HG03175 (cell line): ENCODE measurements at regions not wholly inside any gene's neighbourhood (a gene's known extent, or its start where the extent isn't known, plus 50 kb on each side); places are given as distances from the start of the nearest gene placed in this dataset.
"Not testable (repeated sequence)": the region's sequence is repeated elsewhere in the genome, so short reads cannot be mapped to it uniquely, and the experiment has no call there.

Source experiments
- ATAC-seq: cut with Tn5 transposase; IDR thresholded peaks from one replicate; pipeline ENCODE4 v1.9.1; 2021; ENCODE audit warnings: mild to moderate bottlenecking, moderate library complexity; ENCODE audit not compliant: unreplicated experiment

- no peak for ATAC-seq
Observed at GRCh38 chr12:4822572-4822971, 87.1 kb upstream of the KCNA1 start.

GRCh38 chr12:4824380-4824779 lies 85.3 kb upstream of the KCNA1 start:
- ATAC-seq = no peak

- no peak for ATAC-seq
Observed at GRCh38 chr12:4825011-4825858, 84.5 kb upstream of the KCNA1 start.

GRCh38 chr12:4826909-4827308 lies 82.8 kb upstream of the KCNA1 start:
- no peak for ATAC-seq

- ATAC-seq = no peak
Observed at GRCh38 chr12:4828176-4828575, 81.5 kb upstream of the KCNA1 start.

- peak; percentile 83 for ATAC-seq
Observed at GRCh38 chr12:4829161-4829792, 80.4 kb upstream of the KCNA1 start.

GRCh38 chr12:4829793-4830162 lies 79.9 kb upstream of the KCNA1 start:
- ATAC-seq = peak; percentile 20

- no peak for ATAC-seq
Observed at GRCh38 chr12:4830556-4831210, 79.0 kb upstream of the KCNA1 start.

- no peak for ATAC-seq
Observed at GRCh38 chr12:4833053-4833452, 76.7 kb upstream of the KCNA1 start.

GRCh38 chr12:4833524-4833923 lies 76.2 kb upstream of the KCNA1 start:
- no peak for ATAC-seq

- not testable (repeated sequence) for ATAC-seq
Observed at GRCh38 chr12:4842401-4842800, 67.3 kb upstream of the KCNA1 start.

GRCh38 chr12:4843907-4844306 lies 65.8 kb upstream of the KCNA1 start:
- ATAC-seq = no peak

- ATAC-seq = no peak
Observed at GRCh38 chr12:4847713-4848112, 62.0 kb upstream of the KCNA1 start.

- ATAC-seq = no peak
Observed at GRCh38 chr12:4849115-4849541, 60.6 kb upstream of the KCNA1 start.

GRCh38 chr12:4849795-4850345 lies 59.8 kb upstream of the KCNA1 start:
- no peak for ATAC-seq

GRCh38 chr12:4850857-4851380 lies 58.8 kb upstream of the KCNA1 start:
- no peak for ATAC-seq

GRCh38 chr12:4852308-4852707 lies 57.4 kb upstream of the KCNA1 start:
- ATAC-seq = no peak

GRCh38 chr12:4852911-4853310 lies 56.8 kb upstream of the KCNA1 start:
- ATAC-seq = no peak

GRCh38 chr12:4855121-4855924 lies 54.4 kb upstream of the KCNA1 start:
- no peak for ATAC-seq

GRCh38 chr12:4856596-4856995 lies 53.1 kb upstream of the KCNA1 start:
- ATAC-seq = no peak
